HG02763 (cell line): ENCODE measurements at regions not wholly inside any gene's neighbourhood (a gene's known extent, or its start where the extent isn't known, plus 50 kb on each side); places are given as distances from the start of the nearest gene placed in this dataset.
"Not testable (repeated sequence)": the region's sequence is repeated elsewhere in the genome, so short reads cannot be mapped to it uniquely, and the experiment has no call there.

Experiments
- ATAC-seq: cut with Tn5 transposase; IDR thresholded peaks from one replicate; pipeline ENCODE4 v1.9.1; 2021; ENCODE audit warnings: mild to moderate bottlenecking, moderate library complexity; ENCODE audit not compliant: unreplicated experiment

- ATAC-seq: no peak
Measured at GRCh38 chr6:56724455-56724854, 81.8 kb upstream of the DST start.

GRCh38 chr6:56720882-56721281, 78.2 kb upstream of the DST start:
- ATAC-seq: no peak

- not testable (repeated sequence) for ATAC-seq
Measured at GRCh38 chr6:56720202-56720601, 77.5 kb upstream of the DST start.

GRCh38 chr6:56719315-56720058, 76.8 kb upstream of the DST start:
- ATAC-seq: not testable (repeated sequence)

GRCh38 chr6:56718236-56718635, 75.5 kb upstream of the DST start:
- no peak for ATAC-seq

- no peak for ATAC-seq
Measured at GRCh38 chr6:56716229-56716628, 73.5 kb upstream of the DST start.

GRCh38 chr6:56715741-56716140, 73.1 kb upstream of the DST start:
- ATAC-seq: no peak

- no peak for ATAC-seq
Measured at GRCh38 chr6:56714982-56715456, 72.3 kb upstream of the DST start.

GRCh38 chr6:56714273-56714672, 71.6 kb upstream of the DST start:
- ATAC-seq: no peak

GRCh38 chr6:56713254-56713672, 70.6 kb upstream of the DST start:
- ATAC-seq: no peak

GRCh38 chr6:56710967-56711366, 68.3 kb upstream of the DST start:
- ATAC-seq: no peak

GRCh38 chr6:56709650-56710049, 67.0 kb upstream of the DST start:
- ATAC-seq: no peak

- ATAC-seq: no peak
Measured at GRCh38 chr6:56708810-56709597, 66.3 kb upstream of the DST start.

- ATAC-seq: no peak
Measured at GRCh38 chr6:56706981-56707726, 64.5 kb upstream of the DST start.

GRCh38 chr6:56699066-56699654, 56.5 kb upstream of the DST start:
- ATAC-seq: no peak

GRCh38 chr6:56695702-56696101, 53.0 kb upstream of the DST start:
- no peak for ATAC-seq

GRCh38 chr6:56694002-56694401, 51.3 kb upstream of the DST start:
- ATAC-seq: no peak

GRCh38 chr6:56693246-56693607, 50.5 kb upstream of the DST start:
- no peak for ATAC-seq

- ATAC-seq: no peak
Measured at GRCh38 chr6:56692523-56693245, 50.0 kb upstream of the DST start.
